Fibroblast of mammary gland (primary cell): ENCODE measurements at regions not wholly inside any gene's neighbourhood (a gene's known extent, or its start where the extent isn't known, plus 50 kb on each side); places are given as distances from the start of the nearest gene placed in this dataset.

Experiments used
- DNase-seq: peaks from one replicate; pipeline ENCODE4 v3.0.0-alpha.2; 2010; ENCODE audit warnings: low read depth
- H3K4me3 ChIP-seq: 2 replicates; pipeline ENCODE4 v1.5.1; 2011; ENCODE audit warnings: low read depth, mild to moderate bottlenecking, low read length, moderate library complexity; ENCODE audit not compliant: control insufficient read depth
- TF ChIP-seq, protein P1 (sequence below): conservative IDR thresholded peaks from 2 replicates; pipeline ENCODE4 v1.5.1; 2011; ENCODE audit warnings: low read depth, low read length, inconsistent platforms; ENCODE audit not compliant: control insufficient read depth, insufficient read depth

DNA sequence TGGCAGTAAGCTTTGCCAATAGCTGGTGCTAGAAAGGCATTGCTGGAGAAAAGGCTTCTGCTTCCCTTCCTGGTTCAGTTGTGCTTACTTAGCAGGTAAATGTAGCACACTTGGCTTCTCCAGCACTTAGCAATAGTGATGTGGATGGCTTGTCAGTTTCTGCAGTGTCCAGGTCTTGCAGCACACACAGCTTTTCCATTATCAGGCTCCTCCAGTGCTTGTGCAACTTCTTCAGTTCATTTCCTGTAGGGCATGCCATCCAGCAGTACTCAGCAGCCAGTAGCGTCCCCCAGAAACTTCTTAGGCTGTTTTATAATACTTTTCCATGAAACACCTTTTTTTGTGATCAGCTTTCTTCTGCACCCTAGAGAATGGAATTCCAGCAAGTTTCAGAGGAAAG, 154.6 kb downstream of the SLC6A15 start:
- TF ChIP-seq, protein P1, sequence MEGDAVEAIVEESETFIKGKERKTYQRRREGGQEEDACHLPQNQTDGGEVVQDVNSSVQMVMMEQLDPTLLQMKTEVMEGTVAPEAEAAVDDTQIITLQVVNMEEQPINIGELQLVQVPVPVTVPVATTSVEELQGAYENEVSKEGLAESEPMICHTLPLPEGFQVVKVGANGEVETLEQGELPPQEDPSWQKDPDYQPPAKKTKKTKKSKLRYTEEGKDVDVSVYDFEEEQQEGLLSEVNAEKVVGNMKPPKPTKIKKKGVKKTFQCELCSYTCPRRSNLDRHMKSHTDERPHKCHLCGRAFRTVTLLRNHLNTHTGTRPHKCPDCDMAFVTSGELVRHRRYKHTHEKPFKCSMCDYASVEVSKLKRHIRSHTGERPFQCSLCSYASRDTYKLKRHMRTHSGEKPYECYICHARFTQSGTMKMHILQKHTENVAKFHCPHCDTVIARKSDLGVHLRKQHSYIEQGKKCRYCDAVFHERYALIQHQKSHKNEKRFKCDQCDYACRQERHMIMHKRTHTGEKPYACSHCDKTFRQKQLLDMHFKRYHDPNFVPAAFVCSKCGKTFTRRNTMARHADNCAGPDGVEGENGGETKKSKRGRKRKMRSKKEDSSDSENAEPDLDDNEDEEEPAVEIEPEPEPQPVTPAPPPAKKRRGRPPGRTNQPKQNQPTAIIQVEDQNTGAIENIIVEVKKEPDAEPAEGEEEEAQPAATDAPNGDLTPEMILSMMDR, result no peak
- peak; percentile 49 for DNase-seq
- no peak overlapping the region for H3K4me3 ChIP-seq

DNA sequence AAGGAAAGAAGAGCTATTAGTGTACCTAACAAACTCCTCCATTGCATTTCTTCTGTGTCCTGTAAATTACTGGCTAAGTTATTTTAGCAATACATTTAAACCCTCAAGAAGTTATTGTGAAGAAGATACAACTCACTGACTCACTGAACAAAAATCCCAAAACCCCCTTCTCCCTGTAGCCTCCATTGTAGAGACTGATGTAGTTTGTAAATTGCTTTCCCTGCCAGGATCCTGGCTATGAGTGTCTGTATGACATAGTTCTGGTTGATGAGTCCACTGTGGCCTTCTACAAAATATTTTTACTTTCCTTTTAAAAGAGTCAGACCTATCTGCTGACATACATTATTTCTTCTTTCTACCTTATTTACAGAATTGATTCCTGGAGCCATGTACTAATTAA, 155.6 kb downstream of the SLC6A15 start:
- no peak overlapping the region for H3K4me3 ChIP-seq
- peak; percentile 65 for DNase-seq
- TF ChIP-seq, protein P1, result no peak

DNA sequence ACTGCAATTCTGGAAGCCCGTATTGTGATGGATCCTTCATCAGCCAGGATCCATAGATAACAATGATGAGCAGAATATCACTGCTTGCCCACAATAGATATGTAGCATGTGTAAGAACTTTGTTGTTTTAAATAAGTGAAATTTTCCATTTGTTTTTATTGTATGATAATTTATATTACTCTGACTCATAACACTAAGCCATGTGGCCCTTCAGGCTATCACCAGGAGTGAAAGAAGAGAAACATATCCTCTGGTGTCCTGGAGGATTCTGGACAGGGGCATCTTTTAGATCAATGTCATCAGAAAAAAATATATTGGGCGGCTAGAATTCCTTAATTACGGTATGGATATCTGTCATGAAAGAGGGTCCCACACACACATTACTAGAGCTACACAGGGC, 167.5 kb downstream of the SLC6A15 start:
- no peak overlapping the region for H3K4me3 ChIP-seq
- TF ChIP-seq, protein P1, result no peak
- DNase-seq, result no peak

DNA sequence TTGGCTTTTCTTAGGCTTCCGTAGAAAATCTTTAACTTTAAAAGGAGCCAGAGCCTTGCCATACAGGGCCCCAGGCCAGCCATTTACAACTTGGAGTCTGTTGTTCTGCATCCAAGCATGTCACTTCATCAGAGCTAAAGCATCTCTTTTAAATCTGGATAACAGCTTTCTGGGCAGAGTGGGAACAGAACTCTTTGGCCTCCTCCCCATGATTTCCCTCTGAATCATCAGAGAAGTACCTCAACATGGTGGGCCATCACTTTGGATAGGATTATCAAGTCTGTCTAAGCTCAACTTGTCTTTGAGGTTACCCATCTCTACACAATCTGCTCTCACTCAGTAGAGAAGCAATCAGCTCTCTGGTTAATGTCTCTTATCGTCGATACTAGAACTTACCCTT, 170.9 kb downstream of the SLC6A15 start:
- peak; percentile 3 for DNase-seq
- TF ChIP-seq, protein P1, result no peak
- H3K4me3 ChIP-seq, result no peak overlapping the region

DNA sequence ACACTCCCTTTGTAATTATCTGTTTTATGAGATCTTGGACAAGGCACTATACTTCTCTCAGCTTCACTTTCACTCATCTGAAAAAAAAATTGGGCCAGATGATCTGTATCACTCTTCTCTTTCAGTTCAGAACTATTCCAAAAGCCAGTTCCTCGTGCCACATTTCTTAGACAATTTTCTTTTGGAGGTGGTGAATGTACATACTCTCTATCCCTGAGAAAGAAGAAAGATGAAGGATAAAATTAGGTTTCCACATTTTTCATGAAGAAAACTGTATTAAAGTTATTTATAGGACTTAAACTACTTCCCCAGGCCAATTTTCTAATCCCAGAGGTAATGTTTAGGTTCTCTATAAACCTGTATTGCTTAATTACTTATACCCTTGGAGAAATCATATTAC, 171.6 kb downstream of the SLC6A15 start:
- DNase-seq, result no peak
- TF ChIP-seq, protein P1, result no peak

DNA sequence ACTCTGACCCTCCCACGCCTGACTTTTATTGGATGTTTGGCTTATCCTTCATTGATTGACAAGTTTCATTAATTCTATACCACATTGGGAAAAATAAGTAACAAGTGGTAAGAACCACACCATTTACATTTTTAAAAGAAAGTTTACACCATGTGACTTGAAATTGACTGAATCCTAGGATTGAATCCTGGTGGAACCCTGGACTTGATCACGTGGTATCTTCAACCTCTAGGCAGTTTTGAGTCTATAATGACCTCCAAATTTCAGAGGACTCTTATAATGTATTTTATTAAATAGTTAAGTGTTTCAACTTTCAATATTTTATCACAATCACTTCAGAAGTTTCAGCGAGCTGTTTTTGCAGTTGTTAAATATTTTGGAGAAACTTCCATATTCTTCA, 172.0 kb downstream of the SLC6A15 start:
- TF ChIP-seq, protein P1, result no peak
- no peak overlapping the region for H3K4me3 ChIP-seq
- DNase-seq, result no peak

More for the DNA sequence above, 171.6 kb downstream of the SLC6A15 start:
- H3K4me3 ChIP-seq, result no peak overlapping the region

DNA sequence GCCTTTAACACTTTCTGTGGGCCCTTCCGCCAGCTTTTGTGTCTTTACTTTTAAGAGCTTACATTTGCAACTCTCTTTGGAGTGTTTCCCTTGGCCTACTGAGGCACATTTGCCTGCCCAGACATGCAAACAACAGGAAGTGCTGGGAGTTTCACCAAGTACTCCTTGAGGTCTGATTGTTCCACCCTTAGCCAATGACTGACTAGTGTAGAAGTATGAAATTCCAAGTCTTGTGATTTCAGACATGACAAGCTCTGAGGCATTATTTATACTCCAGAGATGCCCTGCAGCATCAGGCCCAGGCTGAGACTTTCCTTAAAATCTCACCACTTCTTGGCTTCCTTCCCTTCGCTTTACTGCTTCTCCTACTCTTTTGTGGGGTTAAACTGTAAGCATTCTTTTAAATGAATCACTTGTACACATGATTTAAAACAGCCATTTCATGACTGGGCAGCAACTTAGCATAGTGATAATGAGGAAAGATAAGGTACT, 174.1 kb downstream of the SLC6A15 start:
- no peak overlapping the region for H3K4me3 ChIP-seq
- DNase-seq, result peak; percentile 25
- TF ChIP-seq, protein P1, result no peak
